Mammary epithelial cell (primary cell): ENCODE measurements at regions not wholly inside any gene's neighbourhood (a gene's known extent, or its start where the extent isn't known, plus 50 kb on each side); places are given as distances from the start of the nearest gene placed in this dataset.

ENCODE experiments used
- CTCF ChIP-seq, 2 donors: IDR thresholded peaks in 1 of 2; conservative IDR thresholded peaks in 1 of 2; 2 replicates each; pipeline ENCODE4 v1.5.1; 2011 to 2012; ENCODE audit warnings: inconsistent platforms in 2 of 2, low read length in 2 of 2, mild to moderate bottlenecking in 2 of 2, control low read depth in 1 of 2, low read depth in 1 of 2; ENCODE audit not compliant: insufficient read depth in 1 of 2; ENCODE audit errors: extremely low read depth in 1 of 2
- EZH2 ChIP-seq: IDR thresholded peaks from 2 replicates; pipeline ENCODE4 v1.6.1; 2012; ENCODE audit warnings: low read length, inconsistent platforms, borderline replicate concordance

- TF ChIP-seq CTCF (conservative IDR thresholded peaks at IDR 0.05 in 1 of 2, IDR thresholded peaks at IDR 0.05 in 1 of 2; ENCODE audit: extremely low read depth in 1 of 2, insufficient read depth in 1 of 2, low read depth in 1 of 2, low read length in 2 of 2) (no peak), EZH2 (no peak)
Measured at GRCh38 chr3:72258361-72259141, 473.6 kb upstream of the PROK2 start.
